Activated CD4-positive, alpha-beta T cell treated with anti-CD3 and anti-CD28 coated beads, Interleukin-2, amount 10 ng/mL, durations not matched to agents 24 days and 14 days (primary cell): ENCODE measurements at regions not wholly inside any gene's neighbourhood (a gene's known extent, or its start where the extent isn't known, plus 50 kb on each side); places are given as distances from the start of the nearest gene placed in this dataset.

Experiments
- DNase-seq: peaks from one replicate; pipeline ENCODE4 v3.0.0; 2022
- H3K27ac Mint-ChIP-seq: one replicate; pipeline ENCODE4 v1.8.0; 2022; ENCODE audit warnings: mild to moderate bottlenecking, mixed read lengths
- H3K27me3 Mint-ChIP-seq: one replicate; pipeline ENCODE4 v1.8.0; 2022; ENCODE audit warnings: mixed read lengths
- H3K36me3 Mint-ChIP-seq: one replicate; pipeline ENCODE4 v1.8.0; 2022; ENCODE audit warnings: low read depth, mild to moderate bottlenecking, mixed read lengths
- H3K4me1 Mint-ChIP-seq: one replicate; pipeline ENCODE4 v1.8.0; 2021; ENCODE audit warnings: mixed read lengths
- H3K4me3 Mint-ChIP-seq: one replicate; pipeline ENCODE4 v1.8.0; 2022; ENCODE audit warnings: mild to moderate bottlenecking, moderate library complexity, mixed read lengths
- H3K9me3 Mint-ChIP-seq: one replicate; pipeline ENCODE4 v1.8.0; 2021; ENCODE audit warnings: mixed read lengths
- intact Hi-C: fragments of 100-400 bp; cut with micrococcal nuclease; formaldehyde crosslinking; loops from one replicate; pipeline ENCODE4 v1.15.1; 2023

DNA sequence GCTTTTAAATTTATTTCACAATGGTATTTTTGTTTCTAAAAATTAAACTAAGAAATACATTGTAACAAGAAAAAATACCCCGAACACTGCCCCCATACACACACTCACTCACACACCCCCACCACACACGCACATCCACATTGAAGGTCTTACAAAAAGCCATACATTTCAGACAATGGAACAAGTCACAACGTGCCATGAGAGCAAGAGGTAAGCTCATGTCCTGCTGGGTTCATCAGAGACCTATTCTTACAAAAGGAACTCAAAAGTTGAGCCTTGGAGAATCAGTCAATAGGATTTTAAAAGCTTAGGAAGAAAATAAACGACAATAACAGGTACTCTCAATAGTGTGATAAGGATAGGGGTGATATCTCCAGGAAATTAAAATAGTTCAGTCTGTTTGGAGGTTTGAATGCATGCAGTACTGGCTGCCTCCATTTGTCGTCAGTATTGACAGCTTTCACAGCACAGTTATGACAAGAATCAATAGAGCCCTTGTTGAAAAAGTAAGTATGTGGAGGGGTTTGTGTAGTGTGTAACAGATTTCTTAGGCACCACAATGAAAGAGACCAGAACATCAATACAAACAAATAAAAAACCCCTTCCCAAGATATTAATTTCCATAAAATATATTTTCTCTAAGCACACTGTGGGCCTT, 1826.2 kb upstream of the CDH6 start:
- H3K27me3 Mint-ChIP-seq: no peaks in the 10 kb centered on the region
- H3K4me3 Mint-ChIP-seq: no peak overlapping the region
- no peak overlapping the region for H3K27ac Mint-ChIP-seq
- H3K9me3 Mint-ChIP-seq: peaks cover 12% of the 10 kb centered on the region
- intact Hi-C loops: no loop called here
- no peaks in the 10 kb centered on the region for H3K4me1 Mint-ChIP-seq
- DNase-seq: no peak
- no peaks in the 10 kb centered on the region for H3K36me3 Mint-ChIP-seq

GRCh38 chr5:29351170-29351569, 1842.3 kb upstream of the CDH6 start:
- DNase-seq: no peak
- intact Hi-C loops: no loop called here
- no peaks in the 10 kb centered on the region for H3K27me3 Mint-ChIP-seq
- no peak overlapping the region for H3K4me3 Mint-ChIP-seq
- no peaks in the 10 kb centered on the region for H3K4me1 Mint-ChIP-seq
- H3K27ac Mint-ChIP-seq: no peak overlapping the region
- H3K36me3 Mint-ChIP-seq: no peaks in the 10 kb centered on the region
- H3K9me3 Mint-ChIP-seq: no peaks in the 10 kb centered on the region

DNA sequence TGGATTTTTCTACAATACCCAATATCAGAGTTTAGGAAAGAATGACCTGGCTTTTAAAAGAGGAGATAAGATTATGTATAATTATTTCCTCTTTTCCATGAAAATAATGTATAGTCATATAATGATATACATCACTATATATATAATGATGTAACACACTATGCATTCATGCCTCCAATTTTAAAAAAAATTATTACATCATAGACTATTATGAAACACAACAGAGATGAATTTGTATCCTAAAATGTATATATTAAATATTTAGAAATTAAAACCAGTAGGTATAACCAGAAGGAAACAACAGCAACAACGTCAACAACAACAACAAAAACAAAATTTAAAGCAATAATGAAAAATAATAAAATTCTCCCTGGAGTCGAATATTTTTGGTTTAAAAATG, 1856.5 kb upstream of the CDH6 start:
- Mint-ChIP-seq H3K9me3 (peaks cover 9% of the 10 kb centered on the region), H3K27me3 (no peaks in the 10 kb centered on the region), H3K4me3 (no peak overlapping the region), H3K27ac (no peak overlapping the region), H3K4me1 (no peaks in the 10 kb centered on the region), H3K36me3 (no peaks in the 10 kb centered on the region)
- intact Hi-C loops: no loop called here
- no peak for DNase-seq

DNA sequence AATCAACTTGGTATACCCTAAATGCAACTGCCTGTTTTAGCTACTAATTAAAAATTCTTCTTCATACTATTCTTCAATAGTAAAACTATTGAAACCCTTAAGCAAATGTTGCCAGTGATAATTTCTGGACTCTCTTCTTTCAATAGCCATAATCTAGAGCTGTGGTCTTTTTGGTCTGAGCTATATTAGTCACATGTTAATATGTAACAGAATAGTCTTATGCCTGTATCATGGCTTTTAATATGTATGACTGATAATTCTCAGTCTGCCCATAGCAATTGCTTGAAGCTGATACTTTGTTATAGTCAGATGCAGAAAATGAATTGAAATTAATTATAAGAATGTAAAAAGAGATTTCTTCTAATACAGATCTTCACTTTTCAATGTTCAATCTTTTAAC, 1871.9 kb upstream of the CDH6 start:
- H3K27me3 Mint-ChIP-seq: no peaks in the 10 kb centered on the region
- no peak for DNase-seq
- no peaks in the 10 kb centered on the region for H3K9me3 Mint-ChIP-seq
- no peak overlapping the region for H3K4me3 Mint-ChIP-seq
- H3K4me1 Mint-ChIP-seq: no peaks in the 10 kb centered on the region
- intact Hi-C loops: no loop called here
- H3K27ac Mint-ChIP-seq: no peak overlapping the region
- H3K36me3 Mint-ChIP-seq: no peaks in the 10 kb centered on the region

- Mint-ChIP-seq H3K27ac (no peak overlapping the region), H3K4me3 (no peak overlapping the region), H3K27me3 (no peaks in the 10 kb centered on the region), H3K4me1 (no peaks in the 10 kb centered on the region), H3K9me3 (peaks cover 3% of the 10 kb centered on the region), H3K36me3 (no peaks in the 10 kb centered on the region)
- DNase-seq: no peak
- intact Hi-C loops: no loop called here
These were observed 1884.1 kb upstream of the CDH6 start for GRCh38 chr5:29309359-29309758.

DNA sequence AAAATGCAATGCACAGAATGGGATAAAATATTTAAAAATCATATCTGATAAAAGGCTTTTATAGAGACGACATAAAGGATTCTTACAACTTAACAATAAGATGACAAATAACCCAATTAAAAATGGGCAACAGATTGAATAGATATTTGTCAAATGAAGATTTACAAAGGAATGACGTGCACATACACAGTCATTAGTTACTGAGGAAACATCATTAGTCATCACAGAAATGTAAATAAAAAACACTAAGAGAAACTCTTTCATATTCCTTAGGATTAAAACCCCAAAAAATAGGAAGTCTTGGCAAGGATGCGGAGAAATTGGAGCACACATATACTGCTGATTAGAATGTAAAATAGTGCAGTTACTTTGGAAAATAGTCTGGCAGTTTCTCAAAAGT, 1886.0 kb upstream of the CDH6 start:
- H3K9me3 Mint-ChIP-seq: peaks cover 3% of the 10 kb centered on the region
- H3K4me1 Mint-ChIP-seq: no peaks in the 10 kb centered on the region
- H3K27me3 Mint-ChIP-seq: no peaks in the 10 kb centered on the region
- DNase-seq: no peak
- no peak overlapping the region for H3K4me3 Mint-ChIP-seq
- H3K36me3 Mint-ChIP-seq: no peaks in the 10 kb centered on the region
- H3K27ac Mint-ChIP-seq: no peak overlapping the region
- intact Hi-C loops: no loop called here

DNA sequence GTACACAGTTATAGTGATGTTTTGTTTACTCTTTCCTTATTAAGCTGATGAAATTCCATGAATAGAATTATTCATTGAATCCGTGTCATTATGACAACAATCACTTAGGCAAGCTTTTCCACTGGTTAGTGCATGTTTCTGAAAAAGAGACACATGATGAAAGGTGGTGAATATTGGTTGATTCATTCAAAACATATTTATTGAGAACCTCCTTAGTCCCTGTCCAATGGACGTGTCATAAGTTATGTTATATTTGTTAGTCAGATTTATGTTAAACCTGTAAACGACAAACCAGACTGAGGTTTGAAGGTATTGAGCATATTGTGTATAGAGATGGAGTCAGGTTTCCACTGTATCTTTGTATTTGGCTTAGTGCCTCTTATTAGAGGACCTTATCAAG, 1888.9 kb upstream of the CDH6 start:
- intact Hi-C loops: no loop called here
- Mint-ChIP-seq H3K9me3 (peaks cover 3% of the 10 kb centered on the region), H3K27me3 (no peaks in the 10 kb centered on the region)

GRCh38 chr5:29296548-29296947, 1896.9 kb upstream of the CDH6 start:
- intact Hi-C loops: no loop called here
- no peak overlapping the region for H3K27ac Mint-ChIP-seq
- DNase-seq: no peak

More for the DNA sequence above, 1888.9 kb upstream of the CDH6 start:
- no peak overlapping the region for H3K4me3 Mint-ChIP-seq
- no peaks in the 10 kb centered on the region for H3K4me1 Mint-ChIP-seq
- H3K36me3 Mint-ChIP-seq: no peaks in the 10 kb centered on the region
- DNase-seq: no peak
- H3K27ac Mint-ChIP-seq: no peak overlapping the region

DNA sequence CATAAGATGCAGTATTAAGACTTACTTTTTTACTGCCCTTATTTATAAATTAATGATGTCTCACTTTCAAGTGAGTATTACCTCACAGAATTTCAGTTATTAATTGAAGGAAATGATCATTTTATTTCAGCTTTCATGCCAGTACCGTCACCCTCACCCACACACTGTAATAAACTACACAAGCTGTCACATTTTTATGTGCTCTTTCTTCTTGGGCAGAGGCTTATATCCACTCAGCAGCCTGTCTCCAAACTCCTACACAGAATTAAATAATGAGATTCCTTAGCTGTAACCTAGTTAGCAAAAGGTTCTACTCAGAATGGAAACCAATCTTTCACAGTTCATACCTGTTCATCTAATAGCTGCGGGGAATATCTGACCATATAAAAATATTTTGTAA, 1915.8 kb upstream of the CDH6 start:
- H3K4me1 Mint-ChIP-seq: no peaks in the 10 kb centered on the region
- no peak overlapping the region for H3K4me3 Mint-ChIP-seq
- no peak overlapping the region for H3K27ac Mint-ChIP-seq
- no peaks in the 10 kb centered on the region for H3K27me3 Mint-ChIP-seq
- DNase-seq: no peak
- intact Hi-C loops: no loop called here
- no peaks in the 10 kb centered on the region for H3K36me3 Mint-ChIP-seq
- H3K9me3 Mint-ChIP-seq: peaks cover 16% of the 10 kb centered on the region

More at GRCh38 chr5:29296548-29296947, 1896.9 kb upstream of the CDH6 start:
- Mint-ChIP-seq H3K4me3 (no peak overlapping the region), H3K9me3 (peaks cover 3% of the 10 kb centered on the region), H3K4me1 (no peaks in the 10 kb centered on the region), H3K27me3 (no peaks in the 10 kb centered on the region), H3K36me3 (no peaks in the 10 kb centered on the region)

DNA sequence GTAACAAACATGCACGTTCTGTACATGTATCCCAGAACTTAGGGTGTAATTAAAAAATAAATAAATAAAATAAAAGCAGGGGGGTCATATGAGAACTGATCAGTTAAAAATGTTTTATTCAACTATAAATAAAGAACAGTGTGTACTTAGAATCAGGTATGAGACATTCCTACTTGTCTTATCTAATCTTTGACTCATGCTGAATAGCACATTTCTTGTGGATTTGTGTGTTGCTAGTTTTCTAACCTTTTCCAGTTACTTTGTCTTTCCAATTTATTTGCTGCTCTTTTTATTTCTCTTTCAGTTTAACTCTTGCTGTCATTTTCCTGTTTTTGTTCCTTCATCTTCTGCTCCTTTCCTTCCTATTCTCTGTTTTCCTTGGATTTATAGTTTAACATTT, 1917.1 kb upstream of the CDH6 start:
- intact Hi-C loops: no loop called here
- no peaks in the 10 kb centered on the region for H3K27me3 Mint-ChIP-seq

GRCh38 chr5:29263915-29264351, 1929.6 kb upstream of the CDH6 start:
- H3K27ac Mint-ChIP-seq: no peak overlapping the region
- H3K27me3 Mint-ChIP-seq: no peaks in the 10 kb centered on the region
- no peaks in the 10 kb centered on the region for H3K36me3 Mint-ChIP-seq
- intact Hi-C loops: no loop called here
- H3K4me1 Mint-ChIP-seq: no peaks in the 10 kb centered on the region
- no peak for DNase-seq
- H3K4me3 Mint-ChIP-seq: no peak overlapping the region
- peaks cover 3% of the 10 kb centered on the region for H3K9me3 Mint-ChIP-seq

More for the DNA sequence above, 1917.1 kb upstream of the CDH6 start:
- Mint-ChIP-seq H3K4me1 (no peaks in the 10 kb centered on the region), H3K36me3 (no peaks in the 10 kb centered on the region), H3K9me3 (peaks cover 13% of the 10 kb centered on the region), H3K27ac (no peak overlapping the region), H3K4me3 (no peak overlapping the region)
- DNase-seq: no peak

DNA sequence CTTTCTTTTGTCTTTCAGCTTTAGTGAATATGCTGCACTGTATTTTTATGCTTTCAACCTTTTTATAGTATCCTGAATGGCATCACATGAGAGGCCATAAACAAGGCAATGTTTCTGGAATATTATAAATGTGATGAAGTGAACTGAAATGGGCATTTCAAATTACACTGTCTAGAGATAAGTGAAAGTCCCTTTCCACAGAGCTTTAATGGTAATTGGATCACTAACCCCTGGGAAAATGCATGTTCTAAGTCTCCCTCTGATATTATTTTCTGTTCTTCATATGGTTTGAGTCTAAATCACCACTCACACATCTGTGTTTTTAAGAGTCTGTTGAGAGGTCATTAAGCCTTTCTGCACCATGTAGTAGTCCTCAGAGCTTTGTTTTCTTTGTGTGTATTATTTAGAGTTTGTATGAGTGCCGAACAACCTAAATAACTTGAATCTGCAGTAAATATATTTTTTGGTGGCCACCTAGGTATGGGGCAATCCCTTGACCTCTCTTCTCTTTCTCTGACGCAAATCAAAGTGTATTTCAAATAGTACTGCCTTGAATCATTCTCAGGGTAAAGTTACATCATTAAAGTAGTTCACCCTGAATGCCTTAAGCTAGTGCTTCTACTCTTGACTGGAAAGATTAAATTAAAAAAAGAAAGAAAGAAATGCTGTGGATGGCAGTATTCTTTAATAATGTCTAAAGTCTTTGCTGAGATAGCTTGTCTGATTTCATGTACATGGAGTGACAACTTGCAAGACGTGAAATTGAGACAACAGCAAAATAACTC, 1931.0 kb upstream of the CDH6 start:
- intact Hi-C loops: no loop called here
- no peak overlapping the region for H3K4me3 Mint-ChIP-seq
- peaks cover 3% of the 10 kb centered on the region for H3K9me3 Mint-ChIP-seq

GRCh38 chr5:29261213-29261612, 1932.3 kb upstream of the CDH6 start:
- no peak overlapping the region for H3K27ac Mint-ChIP-seq

More for the DNA sequence above, 1931.0 kb upstream of the CDH6 start:
- H3K4me1 Mint-ChIP-seq: no peaks in the 10 kb centered on the region
- H3K27me3 Mint-ChIP-seq: no peaks in the 10 kb centered on the region
- H3K27ac Mint-ChIP-seq: no peak overlapping the region
- DNase-seq: no peak
- no peaks in the 10 kb centered on the region for H3K36me3 Mint-ChIP-seq

DNA sequence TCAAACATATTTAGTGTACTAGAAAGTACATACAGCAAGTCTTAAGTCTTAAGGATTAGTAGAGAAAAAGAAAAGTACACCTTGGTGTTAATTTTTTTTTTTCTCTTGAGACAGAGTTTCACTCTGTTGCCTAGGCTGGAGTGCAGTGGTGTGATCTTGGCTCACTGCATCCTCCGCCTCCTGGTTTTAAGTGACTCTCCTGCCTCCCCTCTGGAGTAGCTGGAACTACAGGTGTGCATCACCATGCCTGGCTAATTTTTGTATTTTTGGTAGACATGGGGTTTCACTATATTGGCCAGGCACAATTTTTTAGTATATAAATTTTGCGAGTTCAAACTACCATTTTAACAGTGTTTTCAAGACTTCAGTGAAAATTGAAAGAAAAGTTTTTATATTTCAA, 1941.1 kb upstream of the CDH6 start:
- Mint-ChIP-seq H3K4me3 (no peak overlapping the region), H3K4me1 (no peaks in the 10 kb centered on the region), H3K36me3 (no peaks in the 10 kb centered on the region), H3K9me3 (no peaks in the 10 kb centered on the region), H3K27me3 (no peaks in the 10 kb centered on the region), H3K27ac (no peak overlapping the region)
- intact Hi-C loops: no loop called here
- DNase-seq: no peak

More at GRCh38 chr5:29261213-29261612, 1932.3 kb upstream of the CDH6 start:
- DNase-seq: no peak
- Mint-ChIP-seq H3K9me3 (peaks cover 3% of the 10 kb centered on the region), H3K36me3 (no peaks in the 10 kb centered on the region), H3K4me3 (no peak overlapping the region), H3K4me1 (no peaks in the 10 kb centered on the region), H3K27me3 (no peaks in the 10 kb centered on the region)
- intact Hi-C loops: no loop called here
